22Rv1 (cell line): ENCODE measurements at regions not wholly inside any gene's neighbourhood (a gene's known extent, or its start where the extent isn't known, plus 50 kb on each side); places are given as distances from the start of the nearest gene placed in this dataset.

Source experiments
- ZFX ChIP-seq: fragments of 450-650 bp; IDR thresholded peaks from 2 replicates; pipeline ENCODE4 v1.6.1; 2017; ENCODE audit warnings: antibody characterized with exemption, borderline replicate concordance
- TF ChIP-seq, protein P1 (sequence below): fragments of 450-650 bp; IDR thresholded peaks from 2 replicates; pipeline ENCODE4 v1.5.1; 2017; ENCODE audit warnings: mild to moderate bottlenecking

DNA sequence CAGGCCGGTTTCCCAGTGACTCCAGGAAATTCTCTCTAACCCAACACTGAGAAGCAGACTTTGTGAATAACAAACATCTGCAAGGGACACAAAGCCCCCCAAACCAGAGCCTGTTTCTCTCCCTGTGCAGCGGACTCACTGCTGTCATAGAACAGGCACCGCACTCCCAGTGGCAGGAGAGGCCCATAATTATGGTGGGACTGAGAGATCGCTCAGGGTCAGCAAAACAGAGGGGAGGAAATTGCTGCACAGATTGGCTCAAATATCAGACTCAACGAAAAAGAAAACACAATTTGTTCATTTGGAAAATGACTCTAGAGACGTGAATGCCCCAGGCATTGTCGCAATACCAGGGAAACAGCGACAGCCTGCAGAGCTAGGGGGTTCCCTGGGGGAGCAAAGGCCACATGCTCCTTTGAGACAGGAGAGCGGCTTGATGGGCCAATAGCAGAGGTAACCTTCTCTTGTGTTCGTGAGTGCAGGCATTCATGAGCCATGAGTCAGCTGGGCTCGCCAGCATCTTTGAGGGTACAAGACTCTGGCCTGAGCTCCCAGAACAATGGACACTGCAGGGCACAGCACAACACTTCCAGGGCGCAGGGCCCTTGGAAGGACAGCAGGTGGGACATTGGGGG is 143.3 kb upstream of the KLHL29 start:
- TF ChIP-seq, protein P1, sequence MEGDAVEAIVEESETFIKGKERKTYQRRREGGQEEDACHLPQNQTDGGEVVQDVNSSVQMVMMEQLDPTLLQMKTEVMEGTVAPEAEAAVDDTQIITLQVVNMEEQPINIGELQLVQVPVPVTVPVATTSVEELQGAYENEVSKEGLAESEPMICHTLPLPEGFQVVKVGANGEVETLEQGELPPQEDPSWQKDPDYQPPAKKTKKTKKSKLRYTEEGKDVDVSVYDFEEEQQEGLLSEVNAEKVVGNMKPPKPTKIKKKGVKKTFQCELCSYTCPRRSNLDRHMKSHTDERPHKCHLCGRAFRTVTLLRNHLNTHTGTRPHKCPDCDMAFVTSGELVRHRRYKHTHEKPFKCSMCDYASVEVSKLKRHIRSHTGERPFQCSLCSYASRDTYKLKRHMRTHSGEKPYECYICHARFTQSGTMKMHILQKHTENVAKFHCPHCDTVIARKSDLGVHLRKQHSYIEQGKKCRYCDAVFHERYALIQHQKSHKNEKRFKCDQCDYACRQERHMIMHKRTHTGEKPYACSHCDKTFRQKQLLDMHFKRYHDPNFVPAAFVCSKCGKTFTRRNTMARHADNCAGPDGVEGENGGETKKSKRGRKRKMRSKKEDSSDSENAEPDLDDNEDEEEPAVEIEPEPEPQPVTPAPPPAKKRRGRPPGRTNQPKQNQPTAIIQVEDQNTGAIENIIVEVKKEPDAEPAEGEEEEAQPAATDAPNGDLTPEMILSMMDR, result no peak
- TF ChIP-seq ZFX, result no peak
